Naive B cell (primary cell): ENCODE measurements at regions not wholly inside any gene's neighbourhood (a gene's known extent, or its start where the extent isn't known, plus 50 kb on each side); places are given as distances from the start of the nearest gene placed in this dataset.

Experiments
- ATAC-seq, 2 donors: fragments of 150-1000 bp; cut with Tn5 transposase; 2 replicates each; pipeline ENCODE4 v1.10.0; 2021; ENCODE audit warnings: low read depth in 2 of 2, mild to moderate bottlenecking in 2 of 2, moderate library complexity in 2 of 2
- DNase-seq: peaks from one replicate; pipeline ENCODE4 v3.0.0; 2022
- H3K27ac Mint-ChIP-seq, 6 donors: one replicate each; pipeline ENCODE4 v1.8.0; 2020 to 2022; ENCODE audit warnings: mild to moderate bottlenecking in 6 of 6, mixed read lengths in 6 of 6, moderate library complexity in 5 of 6, inconsistent platforms in 2 of 6
- H3K27me3 Mint-ChIP-seq, 3 donors: one replicate each; pipeline ENCODE4 v1.8.0; 2021 to 2022; ENCODE audit warnings: mixed read lengths in 3 of 3, mild to moderate bottlenecking in 1 of 3
- H3K36me3 Mint-ChIP-seq, 2 donors: one replicate each; pipeline ENCODE4 v1.8.0; 2020 to 2022; ENCODE audit warnings: mixed read lengths in 2 of 2, inconsistent platforms in 1 of 2, mild to moderate bottlenecking in 1 of 2
- H3K4me1 Mint-ChIP-seq, 3 donors: one replicate each; pipeline ENCODE4 v1.8.0; 2020 to 2022; ENCODE audit warnings: mixed read lengths in 3 of 3, inconsistent platforms in 1 of 3, mild to moderate bottlenecking in 1 of 3, moderate library complexity in 1 of 3
- H3K4me3 Mint-ChIP-seq, 8 donors: one replicate each; pipeline ENCODE4 v1.8.0; 2020 to 2022; ENCODE audit warnings: mild to moderate bottlenecking in 8 of 8, mixed read lengths in 8 of 8, moderate library complexity in 8 of 8, inconsistent platforms in 2 of 8
- H3K9me3 Mint-ChIP-seq, 7 donors: one replicate each; pipeline ENCODE4 v1.8.0; 2020 to 2022; ENCODE audit warnings: mixed read lengths in 7 of 7, mild to moderate bottlenecking in 5 of 7, inconsistent platforms in 2 of 7, moderate library complexity in 1 of 7

DNA sequence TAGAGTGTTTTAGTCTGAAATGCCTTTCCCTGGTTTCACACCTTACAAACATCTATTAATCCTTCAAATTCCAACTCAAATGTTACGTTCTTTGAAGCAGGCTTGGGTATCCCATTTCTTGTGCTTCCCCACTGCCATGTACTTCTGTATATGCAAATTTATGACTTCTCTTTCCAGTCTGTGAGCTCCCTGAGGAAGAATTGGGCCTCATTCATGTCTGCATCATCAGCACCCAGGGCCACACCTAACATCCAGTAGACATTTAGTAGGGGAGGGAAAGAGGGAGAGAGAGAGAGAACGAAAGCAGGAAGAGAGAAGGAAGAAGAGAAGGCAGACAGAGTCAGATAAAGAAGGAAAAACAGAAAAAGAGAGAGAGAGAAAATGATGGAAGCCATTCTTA, 53.3 kb upstream of the KY start:
- Mint-ChIP-seq H3K27ac (no peak overlapping the region), H3K4me1 (no peaks in the 10 kb centered on the region), H3K36me3 (no peaks in the 10 kb centered on the region), H3K4me3 (no peak overlapping the region), H3K9me3 (peaks cover 0 to 10% (median 2%) of the 10 kb centered on the region in 7 donors), H3K27me3 (peaks cover 4 to 14% (median 8%) of the 10 kb centered on the region in 3 donors)
- DNase-seq: no peak
- ATAC-seq: no peak

DNA sequence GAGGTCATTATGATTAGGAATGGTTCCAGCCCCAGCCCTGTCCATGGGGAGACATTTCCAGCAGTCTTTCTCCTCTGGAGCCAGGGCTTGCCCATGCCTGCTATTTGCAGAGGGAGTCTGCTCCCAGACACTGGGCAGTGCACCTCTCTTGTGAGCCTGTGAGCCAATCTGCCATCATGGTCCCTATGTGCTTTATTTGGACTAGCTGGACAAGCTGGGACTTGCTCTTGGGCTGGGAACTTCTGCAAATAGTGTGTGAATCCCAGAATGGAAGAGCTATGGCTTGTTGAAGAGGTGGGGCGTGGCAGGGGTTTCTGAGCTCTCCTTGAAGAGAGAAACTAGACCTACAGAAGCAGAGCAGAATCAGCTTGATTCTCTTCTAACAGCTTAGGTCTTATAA, 53.7 kb upstream of the KY start:
- H3K4me3 Mint-ChIP-seq: no peak overlapping the region
- no peaks in the 10 kb centered on the region for H3K36me3 Mint-ChIP-seq
- no peaks in the 10 kb centered on the region for H3K4me1 Mint-ChIP-seq
- H3K27me3 Mint-ChIP-seq: peaks cover 4 to 14% (median 8%) of the 10 kb centered on the region in 3 donors
- H3K27ac Mint-ChIP-seq: peak overlapping the region in 1 of 6 donors; percentile 55
- no peak for DNase-seq
- peaks cover 0 to 10% (median 2%) of the 10 kb centered on the region in 7 donors for H3K9me3 Mint-ChIP-seq
- ATAC-seq: no peak

DNA sequence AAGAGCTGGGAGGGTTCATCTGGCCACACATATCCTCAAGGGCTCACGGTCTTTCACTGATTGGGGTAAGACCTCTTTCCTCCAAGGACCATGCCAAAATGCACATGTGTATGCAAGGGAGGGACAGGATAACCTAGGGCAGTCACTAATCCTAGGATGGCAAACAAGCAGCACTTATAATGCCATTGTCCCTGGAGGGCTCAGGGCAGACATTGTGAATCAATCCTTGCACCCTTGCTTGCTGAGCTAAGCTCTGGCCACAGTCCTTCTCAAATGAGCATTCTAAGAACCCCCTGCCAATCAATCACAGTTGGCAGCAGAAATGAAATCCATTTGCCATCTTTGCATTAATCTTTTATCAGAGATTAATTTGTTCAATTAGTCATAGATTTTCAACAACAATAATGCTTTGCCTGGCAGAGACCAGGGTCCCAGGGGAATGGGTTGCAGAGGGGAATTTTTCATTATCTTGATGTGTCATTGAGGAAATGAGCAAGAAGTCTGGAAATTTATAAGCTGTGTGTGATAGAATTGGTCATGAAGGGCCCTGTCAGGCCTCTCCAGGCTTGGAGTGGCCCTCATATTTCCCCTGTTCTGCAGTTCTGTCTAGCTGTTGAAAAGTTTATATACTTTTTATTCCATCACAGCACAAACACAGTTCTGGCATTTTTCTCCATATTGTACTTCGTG, 57.2 kb upstream of the KY start:
- no peaks in the 10 kb centered on the region for H3K36me3 Mint-ChIP-seq
- no peak for DNase-seq
- peaks cover 0 to 9% (median 8%) of the 10 kb centered on the region in 3 donors for H3K27me3 Mint-ChIP-seq
- H3K4me1 Mint-ChIP-seq: no peaks in the 10 kb centered on the region
- no peak for ATAC-seq
- H3K9me3 Mint-ChIP-seq: peaks cover 0 to 5% (median 0%) of the 10 kb centered on the region in 7 donors
- no peak overlapping the region for H3K4me3 Mint-ChIP-seq
- no peak overlapping the region for H3K27ac Mint-ChIP-seq

DNA sequence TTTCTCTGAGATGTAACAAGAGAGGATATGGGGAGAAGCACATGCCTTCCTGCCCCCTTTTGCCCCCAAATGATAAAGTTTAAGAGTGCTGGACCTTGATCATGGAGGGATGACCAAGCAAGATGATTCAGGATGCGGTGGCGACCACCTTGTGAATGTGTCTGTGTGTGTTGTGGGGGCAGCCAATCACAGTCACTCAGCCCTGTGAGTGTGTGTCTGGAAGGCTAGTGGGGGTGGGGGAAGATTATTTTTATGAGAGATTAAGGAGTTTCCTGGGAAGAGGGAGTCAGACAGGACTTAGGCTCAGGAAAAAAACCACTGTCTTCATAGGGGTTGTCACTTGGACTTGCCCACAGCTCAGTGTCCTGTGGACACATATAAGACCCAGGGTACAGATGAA, 57.8 kb upstream of the KY start:
- Mint-ChIP-seq H3K27ac (no peak overlapping the region), H3K27me3 (peaks cover 0 to 9% (median 8%) of the 10 kb centered on the region in 3 donors), H3K36me3 (no peaks in the 10 kb centered on the region), H3K4me1 (peaks cover 0 to 3% (median under 1%) of the 10 kb centered on the region in 3 donors), H3K4me3 (no peak overlapping the region), H3K9me3 (peaks cover 0 to 5% (median 0%) of the 10 kb centered on the region in 7 donors)
- DNase-seq (no peak), ATAC-seq (no peak)

DNA sequence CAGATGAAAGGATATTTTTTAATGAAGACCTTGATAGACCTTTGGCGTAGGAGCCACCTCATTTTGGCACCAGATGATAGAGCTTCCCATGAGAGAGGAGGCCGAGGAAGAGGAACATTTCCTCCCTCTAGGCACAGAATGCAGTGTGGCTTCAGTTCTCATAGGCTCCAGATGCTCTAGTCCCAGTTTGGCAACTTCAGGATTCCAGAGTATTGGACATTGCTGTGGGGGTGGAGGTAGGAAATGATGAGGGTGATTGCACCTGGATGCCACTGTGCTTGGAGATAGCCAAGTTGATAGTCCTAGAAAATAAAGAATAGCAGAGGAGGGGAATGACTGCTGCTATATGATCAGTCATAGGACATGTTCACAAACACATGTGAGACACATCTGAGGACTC, 58.3 kb upstream of the KY start:
- H3K36me3 Mint-ChIP-seq: no peaks in the 10 kb centered on the region
- DNase-seq (no peak), ATAC-seq (no peak)
- peaks cover 0 to 7% (median 5%) of the 10 kb centered on the region in 3 donors for H3K27me3 Mint-ChIP-seq
- H3K27ac Mint-ChIP-seq: no peak overlapping the region
- H3K4me1 Mint-ChIP-seq: peaks cover 0 to 4% (median 3%) of the 10 kb centered on the region in 3 donors
- no peak overlapping the region for H3K4me3 Mint-ChIP-seq
- peaks cover 0 to 4% (median 0%) of the 10 kb centered on the region in 7 donors for H3K9me3 Mint-ChIP-seq

DNA sequence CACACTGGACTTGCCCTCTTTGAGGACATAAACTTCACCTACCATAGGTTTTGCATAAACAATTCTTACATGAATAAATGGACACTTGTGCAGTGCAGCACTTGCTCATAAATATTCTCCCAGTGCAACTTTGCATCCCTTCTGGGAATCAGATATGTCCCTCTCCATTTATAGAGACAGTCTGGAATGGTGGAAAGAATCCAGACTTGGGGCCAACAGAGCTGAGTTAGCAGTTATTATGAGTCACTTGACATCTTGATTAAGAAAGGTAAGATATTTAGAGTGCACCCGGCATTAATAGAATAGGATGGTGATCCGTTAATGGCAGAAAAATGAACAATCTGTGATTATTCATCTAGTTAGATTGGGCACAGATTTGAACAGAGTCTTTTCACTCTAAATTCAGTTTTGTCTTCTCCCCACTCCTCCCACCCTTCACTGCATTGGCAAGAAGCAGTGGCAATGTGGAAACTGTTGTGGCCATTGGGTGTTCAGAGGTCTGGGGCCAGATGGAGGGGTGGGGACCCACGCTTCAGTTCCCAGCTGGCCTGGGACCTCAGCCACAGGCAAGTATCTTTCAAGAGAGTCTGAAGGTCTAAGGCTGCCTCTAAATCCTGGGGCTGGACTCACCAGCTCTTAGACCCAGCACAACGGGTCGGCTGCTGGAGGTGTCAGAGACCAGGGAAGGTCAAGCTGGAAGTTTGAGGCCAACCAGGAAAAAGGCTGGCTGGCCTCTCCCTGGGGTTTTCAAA, 58.9 kb upstream of the KY start:
- ATAC-seq (no peak), DNase-seq (no peak)
- Mint-ChIP-seq H3K27ac (no peak overlapping the region), H3K9me3 (no peaks in the 10 kb centered on the region), H3K4me1 (peaks cover 0 to 4% (median 3%) of the 10 kb centered on the region in 3 donors), H3K36me3 (no peaks in the 10 kb centered on the region), H3K4me3 (no peak overlapping the region), H3K27me3 (peaks cover 0 to 5% (median under 1%) of the 10 kb centered on the region in 3 donors)

DNA sequence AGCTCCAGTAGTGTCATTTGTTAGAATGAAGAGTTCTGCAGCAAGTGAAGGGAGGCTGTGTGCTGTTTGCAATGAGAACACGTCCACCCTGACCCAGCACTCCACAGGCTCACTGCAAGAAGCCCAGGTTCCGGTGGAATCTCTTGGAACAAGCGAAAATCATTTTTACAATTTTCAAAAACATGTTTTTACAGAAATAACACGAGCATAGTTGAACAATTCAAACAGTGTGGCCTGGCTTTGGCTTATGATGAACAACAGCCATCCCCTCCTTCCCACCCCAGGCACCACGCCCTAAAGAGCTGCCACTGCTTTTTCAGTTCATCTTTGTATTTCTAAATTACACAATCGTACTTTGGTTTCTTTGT, 59.5 kb upstream of the KY start:
- Mint-ChIP-seq H3K9me3 (no peaks in the 10 kb centered on the region), H3K4me1 (peaks cover 0 to 4% (median 3%) of the 10 kb centered on the region in 3 donors), H3K4me3 (no peak overlapping the region), H3K27me3 (peaks cover 0 to 5% (median 0%) of the 10 kb centered on the region in 3 donors), H3K27ac (no peak overlapping the region), H3K36me3 (no peaks in the 10 kb centered on the region)
- DNase-seq (no peak), ATAC-seq (no peak)

DNA sequence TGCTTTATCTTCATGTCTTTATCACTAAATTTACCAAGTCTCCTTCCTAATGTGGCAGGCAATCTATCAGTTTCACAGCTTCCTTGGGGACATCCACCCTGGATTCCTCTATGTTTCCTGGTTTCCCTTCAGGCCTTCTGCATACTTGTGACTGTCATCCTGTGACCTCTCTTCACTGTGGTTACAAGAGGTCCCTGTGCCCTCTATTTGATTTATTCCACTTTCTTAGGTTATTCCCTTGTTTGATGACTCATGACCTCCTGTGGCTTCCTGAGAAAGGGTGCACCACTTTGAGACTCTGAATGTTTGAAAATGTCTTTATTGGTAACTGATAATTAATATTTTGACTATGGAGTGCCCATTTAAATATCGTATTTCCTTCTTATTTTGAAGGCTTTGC, 60.5 kb upstream of the KY start:
- DNase-seq (no peak), ATAC-seq (no peak)
- H3K36me3 Mint-ChIP-seq: no peaks in the 10 kb centered on the region
- H3K9me3 Mint-ChIP-seq: no peaks in the 10 kb centered on the region
- H3K27me3 Mint-ChIP-seq: peaks cover 0 to 5% (median 0%) of the 10 kb centered on the region in 3 donors
- peaks cover 0 to 4% (median 3%) of the 10 kb centered on the region in 3 donors for H3K4me1 Mint-ChIP-seq
- no peak overlapping the region for H3K27ac Mint-ChIP-seq
- no peak overlapping the region for H3K4me3 Mint-ChIP-seq

DNA sequence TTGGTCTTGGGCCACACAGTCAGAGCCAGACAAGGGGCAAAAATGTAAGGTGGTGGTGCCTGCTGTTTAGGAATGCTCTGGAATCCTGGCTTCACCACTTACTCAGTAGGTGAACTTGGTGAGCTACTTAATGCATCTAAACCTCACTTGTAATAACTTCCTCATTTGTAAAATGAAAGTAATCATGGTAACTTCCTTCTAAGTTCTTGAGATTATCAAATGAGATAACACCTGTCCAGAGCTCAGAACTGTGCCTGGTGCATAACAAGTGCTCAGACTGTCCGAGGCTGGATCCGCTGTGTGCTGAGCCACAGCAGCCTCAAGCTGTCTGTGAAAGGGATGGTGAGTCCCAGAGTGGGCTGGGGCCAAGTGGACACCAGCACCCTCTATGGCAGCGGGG, 62.8 kb upstream of the KY start:
- H3K36me3 Mint-ChIP-seq: no peaks in the 10 kb centered on the region
- H3K4me1 Mint-ChIP-seq: peaks cover 0 to 5% (median 3%) of the 10 kb centered on the region in 3 donors
- peaks cover 0 to 5% (median 0%) of the 10 kb centered on the region in 3 donors for H3K27me3 Mint-ChIP-seq
- DNase-seq (no peak), ATAC-seq (no peak)
- H3K27ac Mint-ChIP-seq: peak overlapping the region in 2 of 6 donors; percentile 20 to 56
- H3K9me3 Mint-ChIP-seq: no peaks in the 10 kb centered on the region
- no peak overlapping the region for H3K4me3 Mint-ChIP-seq

DNA sequence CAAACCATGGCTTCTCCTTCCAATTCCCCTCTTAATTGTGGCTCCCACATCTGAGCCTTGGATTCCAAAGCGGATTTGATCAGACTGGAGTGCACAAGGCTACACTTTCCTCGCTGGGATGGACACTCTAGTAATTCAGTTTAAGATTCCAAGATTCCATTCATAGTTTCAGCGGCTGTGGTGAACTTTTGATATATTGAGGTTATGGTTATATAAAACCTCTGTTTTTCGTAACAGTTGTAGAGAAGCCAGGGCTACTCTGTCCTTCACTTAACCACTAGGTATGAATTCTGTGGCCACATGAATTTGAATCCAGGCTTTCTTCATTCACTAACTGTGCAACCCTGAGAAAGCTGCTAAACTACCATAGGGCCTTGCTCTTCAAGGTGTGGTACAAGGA, 67.9 kb upstream of the KY start:
- DNase-seq (no peak), ATAC-seq (no peak)
- peaks cover 0 to 4% (median 0%) of the 10 kb centered on the region in 3 donors for H3K4me1 Mint-ChIP-seq
- H3K27ac Mint-ChIP-seq: no peak overlapping the region
- H3K4me3 Mint-ChIP-seq: no peak overlapping the region
- no peaks in the 10 kb centered on the region for H3K9me3 Mint-ChIP-seq
- H3K27me3 Mint-ChIP-seq: peaks cover 0 to 9% (median 6%) of the 10 kb centered on the region in 3 donors
- no peaks in the 10 kb centered on the region for H3K36me3 Mint-ChIP-seq

DNA sequence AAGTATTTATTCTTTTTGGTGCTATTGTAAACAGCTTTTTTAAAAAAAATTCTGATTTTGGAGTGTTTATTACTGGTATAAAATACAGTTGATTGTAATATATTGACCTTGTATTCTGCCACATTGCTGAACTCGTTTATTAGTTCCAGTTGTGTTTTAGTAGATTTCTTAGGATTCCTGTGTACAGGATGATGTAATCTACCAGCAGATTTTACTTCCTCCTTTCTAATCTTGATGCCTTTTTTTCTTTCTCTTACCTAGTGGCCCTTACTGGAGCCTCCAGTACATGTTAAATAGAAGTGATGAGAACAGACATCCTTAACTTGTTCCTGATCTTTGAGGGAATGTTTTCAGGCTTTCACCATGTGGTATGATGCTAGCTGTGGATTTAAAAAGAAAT, 70.4 kb upstream of the KY start:
- H3K4me1 Mint-ChIP-seq: peaks cover 0 to 1% (median 0%) of the 10 kb centered on the region in 3 donors
- H3K27ac Mint-ChIP-seq: no peak overlapping the region
- no peaks in the 10 kb centered on the region for H3K36me3 Mint-ChIP-seq
- no peaks in the 10 kb centered on the region for H3K9me3 Mint-ChIP-seq
- no peak overlapping the region for H3K4me3 Mint-ChIP-seq
- ATAC-seq (no peak), DNase-seq (no peak)
- H3K27me3 Mint-ChIP-seq: peaks cover 0 to 14% (median 12%) of the 10 kb centered on the region in 3 donors

DNA sequence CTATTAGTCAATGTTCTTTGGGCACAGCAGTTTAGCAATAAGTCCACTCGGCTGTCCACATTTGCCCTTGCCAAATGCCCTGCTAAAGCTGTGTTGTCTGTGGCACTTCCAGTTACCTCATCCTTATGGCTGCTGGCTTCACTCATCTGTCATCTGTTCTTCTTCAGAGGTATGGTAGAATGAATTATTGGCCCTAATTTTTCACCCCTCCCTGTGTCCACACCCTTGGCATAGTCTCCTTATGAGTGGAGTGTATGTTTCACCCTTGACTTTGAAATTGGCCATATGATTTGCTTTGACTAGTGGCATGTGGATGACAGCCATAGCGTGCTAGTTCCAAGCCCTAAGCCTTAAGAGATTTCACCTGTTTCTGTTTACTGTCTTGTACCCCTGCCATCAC, 72.1 kb upstream of the EPHB1 start:
- ATAC-seq (no peak), DNase-seq (no peak)
- H3K4me1 Mint-ChIP-seq: peaks cover 0 to 1% (median 0%) of the 10 kb centered on the region in 3 donors
- no peak overlapping the region for H3K27ac Mint-ChIP-seq
- H3K9me3 Mint-ChIP-seq: no peaks in the 10 kb centered on the region
- no peaks in the 10 kb centered on the region for H3K36me3 Mint-ChIP-seq
- no peak overlapping the region for H3K4me3 Mint-ChIP-seq
- H3K27me3 Mint-ChIP-seq: peaks cover 7 to 26% (median 12%) of the 10 kb centered on the region in 3 donors

DNA sequence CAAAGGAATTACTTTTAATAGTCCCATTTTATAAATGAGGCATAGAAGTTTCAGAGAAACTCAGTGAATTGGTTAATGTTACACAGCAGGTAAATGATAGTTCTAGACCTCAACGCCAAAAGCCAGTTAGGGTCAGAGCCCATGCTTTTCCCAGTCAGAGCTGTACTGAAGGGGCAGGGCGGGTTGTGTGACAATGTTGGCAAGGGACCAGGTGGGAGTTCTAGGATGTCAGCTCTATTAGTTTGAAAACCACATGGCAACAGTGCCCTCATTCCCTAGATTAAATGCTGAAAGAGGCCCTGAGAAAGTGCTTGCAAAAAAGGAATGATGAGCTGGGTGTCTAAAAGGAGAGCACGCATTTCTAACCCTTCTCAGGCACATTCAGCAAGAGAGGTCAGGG, 65.4 kb upstream of the EPHB1 start:
- Mint-ChIP-seq H3K27ac (no peak overlapping the region), H3K4me1 (no peaks in the 10 kb centered on the region), H3K27me3 (peaks cover 5 to 24% (median 17%) of the 10 kb centered on the region in 3 donors), H3K36me3 (no peaks in the 10 kb centered on the region), H3K9me3 (no peaks in the 10 kb centered on the region), H3K4me3 (no peak overlapping the region)
- DNase-seq: no peak
- ATAC-seq: no peak

DNA sequence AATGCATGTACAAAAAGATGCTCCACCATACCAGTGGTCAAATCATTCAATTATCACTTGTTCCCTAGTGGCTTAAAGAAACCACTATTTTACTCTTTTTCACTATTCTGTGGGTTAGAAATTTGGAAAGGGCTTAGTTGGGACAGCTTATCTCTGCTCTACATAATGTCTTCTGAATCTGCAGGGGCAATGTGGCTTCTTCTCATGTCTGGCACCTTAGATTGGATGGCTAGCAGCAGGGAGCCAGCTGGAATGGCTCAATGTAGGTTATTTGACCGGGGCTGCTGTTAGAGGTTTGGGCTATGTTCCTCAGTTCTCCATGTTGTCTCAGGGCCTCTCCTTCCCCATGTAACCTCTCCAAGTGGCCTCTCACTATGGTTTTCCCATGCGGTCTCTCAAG, 57.5 kb upstream of the EPHB1 start:
- Mint-ChIP-seq H3K27ac (no peak overlapping the region), H3K27me3 (peaks cover 0 to 14% (median 9%) of the 10 kb centered on the region in 3 donors), H3K36me3 (no peaks in the 10 kb centered on the region), H3K4me3 (no peak overlapping the region), H3K9me3 (peaks cover 0 to 3% (median 0%) of the 10 kb centered on the region in 7 donors), H3K4me1 (no peaks in the 10 kb centered on the region)
- ATAC-seq: no peak
- no peak for DNase-seq
